C4-2B (cell line): ENCODE measurements at regions not wholly inside any gene's neighbourhood (a gene's known extent, or its start where the extent isn't known, plus 50 kb on each side); places are given as distances from the start of the nearest gene placed in this dataset.

Experiments
- ZFX ChIP-seq: fragments of 450-650 bp; IDR thresholded peaks from 2 replicates; pipeline ENCODE4 v1.6.1; 2017
- TF ChIP-seq, protein P1 (sequence below): fragments of 450-650 bp; conservative IDR thresholded peaks from 2 replicates; pipeline ENCODE4 v1.5.1; 2017; ENCODE audit warnings: mild to moderate bottlenecking

DNA sequence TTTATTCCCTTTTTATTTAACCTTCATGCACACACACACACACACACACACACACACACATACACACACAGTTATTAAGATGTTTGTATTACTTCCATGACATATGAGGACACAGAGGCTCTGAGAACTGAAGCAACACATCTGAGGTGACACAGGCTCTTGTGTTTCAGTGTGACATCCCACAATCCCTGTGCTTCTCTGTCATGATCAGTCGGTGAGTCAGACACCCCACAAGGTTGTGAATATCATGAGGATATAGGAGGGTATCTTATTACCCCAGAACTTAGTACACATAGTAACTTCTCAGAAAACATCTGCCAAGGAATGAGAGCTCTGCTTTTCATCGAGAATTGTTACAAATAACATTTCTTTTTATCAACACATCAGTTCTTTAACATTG is 459.3 kb downstream of the PLPP3 start:
- TF ChIP-seq, protein P1, sequence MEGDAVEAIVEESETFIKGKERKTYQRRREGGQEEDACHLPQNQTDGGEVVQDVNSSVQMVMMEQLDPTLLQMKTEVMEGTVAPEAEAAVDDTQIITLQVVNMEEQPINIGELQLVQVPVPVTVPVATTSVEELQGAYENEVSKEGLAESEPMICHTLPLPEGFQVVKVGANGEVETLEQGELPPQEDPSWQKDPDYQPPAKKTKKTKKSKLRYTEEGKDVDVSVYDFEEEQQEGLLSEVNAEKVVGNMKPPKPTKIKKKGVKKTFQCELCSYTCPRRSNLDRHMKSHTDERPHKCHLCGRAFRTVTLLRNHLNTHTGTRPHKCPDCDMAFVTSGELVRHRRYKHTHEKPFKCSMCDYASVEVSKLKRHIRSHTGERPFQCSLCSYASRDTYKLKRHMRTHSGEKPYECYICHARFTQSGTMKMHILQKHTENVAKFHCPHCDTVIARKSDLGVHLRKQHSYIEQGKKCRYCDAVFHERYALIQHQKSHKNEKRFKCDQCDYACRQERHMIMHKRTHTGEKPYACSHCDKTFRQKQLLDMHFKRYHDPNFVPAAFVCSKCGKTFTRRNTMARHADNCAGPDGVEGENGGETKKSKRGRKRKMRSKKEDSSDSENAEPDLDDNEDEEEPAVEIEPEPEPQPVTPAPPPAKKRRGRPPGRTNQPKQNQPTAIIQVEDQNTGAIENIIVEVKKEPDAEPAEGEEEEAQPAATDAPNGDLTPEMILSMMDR = no peak
- no peak for TF ChIP-seq ZFX
